ENCODE measurements at regions not wholly inside any gene's neighbourhood (a gene's known extent, or its start where the extent isn't known, plus 50 kb on each side); places are given as distances from the start of the nearest gene placed in this dataset.
"Not testable (repeated sequence)": the region's sequence is repeated elsewhere in the genome, so short reads cannot be mapped to it uniquely, and the experiment has no call there.

DNA sequence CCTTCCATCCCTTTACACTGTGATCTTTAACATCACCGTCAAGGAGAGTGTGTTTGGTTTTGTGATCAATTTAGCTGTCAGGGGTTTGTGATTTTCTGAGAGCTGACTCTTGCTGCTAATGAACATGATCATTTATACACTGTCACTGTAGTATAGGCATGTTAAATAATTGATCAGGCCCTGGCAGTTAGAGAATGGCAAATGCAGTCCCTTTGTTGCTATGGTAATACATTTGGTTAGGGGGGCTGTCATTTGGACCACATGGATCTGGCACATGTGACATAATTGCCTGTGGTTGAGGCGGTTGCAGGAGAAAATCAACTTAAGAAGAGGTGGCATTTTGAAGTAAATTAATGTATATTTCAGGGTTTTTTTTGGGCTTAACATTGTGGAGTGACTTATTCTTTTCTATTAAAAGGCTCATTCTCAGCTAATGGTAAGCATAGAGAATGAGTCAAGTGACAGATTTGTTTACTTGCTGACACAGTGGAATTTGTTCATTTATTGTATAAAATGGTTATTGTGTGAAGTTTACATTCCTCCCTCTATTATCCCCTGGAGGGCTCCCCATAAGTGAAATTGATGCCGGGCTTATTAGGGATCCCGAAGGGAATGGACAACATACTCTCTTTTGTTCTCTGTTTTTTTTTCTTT lies 114.0 kb downstream of the FHIP1A start:
- Mint-ChIP-seq H3K9me3 (ENCODE audit: low read depth) (no peaks in the 10 kb centered on the region), H3K4me1 (ENCODE audit: low read depth) (peaks cover 23% of the 10 kb centered on the region), H3K27ac (peak overlapping the region; percentile 73), H3K27me3 (no peaks in the 10 kb centered on the region), H3K4me3 (ENCODE audit: low read depth) (no peak overlapping the region), H3K36me3 (ENCODE audit: insufficient read depth) (peaks cover 7% of the 10 kb centered on the region)
- no peak for DNase-seq (ENCODE audit: low spot score, unreplicated experiment)
- TF ChIP-seq, protein P1, sequence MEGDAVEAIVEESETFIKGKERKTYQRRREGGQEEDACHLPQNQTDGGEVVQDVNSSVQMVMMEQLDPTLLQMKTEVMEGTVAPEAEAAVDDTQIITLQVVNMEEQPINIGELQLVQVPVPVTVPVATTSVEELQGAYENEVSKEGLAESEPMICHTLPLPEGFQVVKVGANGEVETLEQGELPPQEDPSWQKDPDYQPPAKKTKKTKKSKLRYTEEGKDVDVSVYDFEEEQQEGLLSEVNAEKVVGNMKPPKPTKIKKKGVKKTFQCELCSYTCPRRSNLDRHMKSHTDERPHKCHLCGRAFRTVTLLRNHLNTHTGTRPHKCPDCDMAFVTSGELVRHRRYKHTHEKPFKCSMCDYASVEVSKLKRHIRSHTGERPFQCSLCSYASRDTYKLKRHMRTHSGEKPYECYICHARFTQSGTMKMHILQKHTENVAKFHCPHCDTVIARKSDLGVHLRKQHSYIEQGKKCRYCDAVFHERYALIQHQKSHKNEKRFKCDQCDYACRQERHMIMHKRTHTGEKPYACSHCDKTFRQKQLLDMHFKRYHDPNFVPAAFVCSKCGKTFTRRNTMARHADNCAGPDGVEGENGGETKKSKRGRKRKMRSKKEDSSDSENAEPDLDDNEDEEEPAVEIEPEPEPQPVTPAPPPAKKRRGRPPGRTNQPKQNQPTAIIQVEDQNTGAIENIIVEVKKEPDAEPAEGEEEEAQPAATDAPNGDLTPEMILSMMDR (IDR thresholded peaks at IDR 0.05; ENCODE audit: unreplicated experiment) = no peak

DNA sequence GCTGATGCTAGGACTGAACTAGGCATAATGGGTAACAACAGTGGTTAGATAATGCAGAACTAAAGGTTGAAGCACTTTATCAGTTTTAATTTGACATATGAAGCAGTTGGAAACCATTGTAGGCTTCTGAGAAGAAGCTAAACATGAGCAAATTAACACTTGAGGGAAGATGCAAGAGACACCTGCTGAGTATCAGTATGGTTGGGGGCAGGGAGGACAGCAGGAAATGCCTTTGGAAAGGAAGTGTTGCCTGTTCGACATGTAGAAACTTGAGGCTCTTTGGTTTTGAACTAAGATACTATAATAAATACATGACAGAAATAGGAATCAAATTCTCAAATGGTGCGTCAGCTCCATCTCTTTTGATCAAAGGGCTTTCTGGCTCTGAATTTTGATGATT lies 115.6 kb downstream of the FHIP1A start:
- no peak for DNase-seq (ENCODE audit: low spot score, unreplicated experiment)
- no peak overlapping the region for H3K27ac Mint-ChIP-seq
- H3K4me1 Mint-ChIP-seq (ENCODE audit: low read depth) = peaks cover 37% of the 10 kb centered on the region
- H3K27me3 Mint-ChIP-seq = no peaks in the 10 kb centered on the region
- no peak overlapping the region for H3K4me3 Mint-ChIP-seq (ENCODE audit: low read depth)
- TF ChIP-seq, protein P1 (IDR thresholded peaks at IDR 0.05; ENCODE audit: unreplicated experiment) = no peak
- peaks cover 7% of the 10 kb centered on the region for H3K36me3 Mint-ChIP-seq (ENCODE audit: insufficient read depth)
- H3K9me3 Mint-ChIP-seq (ENCODE audit: low read depth) = no peaks in the 10 kb centered on the region

DNA sequence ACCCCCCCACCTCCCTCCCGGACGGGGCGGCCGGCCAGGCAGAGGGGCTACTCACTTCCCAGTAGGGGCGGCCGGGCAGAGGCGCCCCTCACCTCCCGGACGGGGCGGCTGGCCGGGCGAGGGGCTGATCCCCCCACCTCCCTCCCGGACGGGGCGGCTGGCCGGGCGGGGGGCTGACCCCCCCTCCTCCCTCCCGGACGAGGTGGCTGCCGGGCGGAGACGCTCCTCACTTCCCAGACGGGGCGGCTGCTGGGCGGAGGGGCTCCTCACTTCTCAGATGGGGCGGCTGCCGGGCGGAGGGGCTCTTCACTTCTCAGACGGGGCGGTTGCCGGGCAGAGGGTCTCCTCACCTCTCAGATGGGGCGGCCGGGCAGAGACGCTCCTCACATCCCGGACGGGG lies 117.5 kb downstream of the FHIP1A start:
- peaks cover 38% of the 10 kb centered on the region for H3K4me1 Mint-ChIP-seq (ENCODE audit: low read depth)

DNA sequence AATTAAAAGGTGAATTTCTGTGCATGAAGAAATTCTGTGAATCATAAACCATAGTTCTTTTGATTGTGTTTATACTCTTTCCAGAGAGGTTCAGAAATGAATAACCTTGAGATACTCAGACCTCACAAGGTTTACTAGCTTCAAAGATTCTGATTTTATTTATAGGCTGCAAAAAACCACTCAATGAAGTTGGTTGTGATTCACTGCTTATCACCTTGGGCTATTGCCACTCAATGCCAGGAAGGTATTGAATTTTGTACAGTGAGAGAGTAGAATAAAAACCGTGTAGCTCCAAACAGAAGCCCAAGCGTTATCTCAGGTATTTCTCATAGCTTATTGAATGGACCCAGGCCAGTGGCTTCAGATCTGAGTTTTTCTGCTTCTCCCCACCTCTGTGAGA lies 118.7 kb downstream of the FHIP1A start:
- Mint-ChIP-seq H3K9me3 (ENCODE audit: low read depth) (no peaks in the 10 kb centered on the region), H3K36me3 (ENCODE audit: insufficient read depth) (peaks cover 7% of the 10 kb centered on the region), H3K4me3 (ENCODE audit: low read depth) (no peak overlapping the region), H3K27ac (no peak overlapping the region), H3K4me1 (ENCODE audit: low read depth) (peaks cover 29% of the 10 kb centered on the region), H3K27me3 (no peaks in the 10 kb centered on the region)
- TF ChIP-seq, protein P1 (IDR thresholded peaks at IDR 0.05; ENCODE audit: unreplicated experiment) = no peak
- DNase-seq (ENCODE audit: low spot score, unreplicated experiment) = no peak

More for the DNA sequence above, 117.5 kb downstream of the FHIP1A start:
- not testable (repeated sequence) for H3K9me3 Mint-ChIP-seq (ENCODE audit: low read depth); H3K36me3 Mint-ChIP-seq (ENCODE audit: insufficient read depth); DNase-seq (ENCODE audit: low spot score, unreplicated experiment); H3K27me3 Mint-ChIP-seq; H3K27ac Mint-ChIP-seq; H3K4me3 Mint-ChIP-seq (ENCODE audit: low read depth)

DNA sequence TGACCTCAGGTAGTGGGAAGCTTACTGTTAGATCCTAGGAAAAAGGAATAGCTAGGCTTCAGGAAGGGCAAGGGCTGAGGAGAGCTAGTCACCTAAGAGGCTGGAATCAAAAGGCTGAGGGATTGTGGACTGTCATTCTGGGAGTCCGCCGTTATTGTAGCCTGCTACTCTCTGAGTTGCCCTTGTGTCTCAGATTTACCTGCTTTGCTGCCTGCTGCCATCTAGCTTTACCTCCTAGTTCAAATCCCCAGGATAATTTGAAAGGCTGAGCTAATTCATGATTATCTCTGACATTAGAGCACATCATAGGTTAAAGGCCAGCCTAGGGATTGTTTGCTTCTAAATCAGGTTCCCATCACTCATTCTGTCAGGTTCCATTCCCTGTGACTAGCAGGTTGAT lies 120.2 kb downstream of the FHIP1A start:
- H3K4me3 Mint-ChIP-seq (ENCODE audit: low read depth) = no peak overlapping the region

More for the DNA sequence above, 120.2 kb downstream of the FHIP1A start:
- Mint-ChIP-seq H3K36me3 (ENCODE audit: insufficient read depth) (peaks cover 7% of the 10 kb centered on the region), H3K27me3 (no peaks in the 10 kb centered on the region), H3K9me3 (ENCODE audit: low read depth) (no peaks in the 10 kb centered on the region), H3K4me1 (ENCODE audit: low read depth) (peaks cover 17% of the 10 kb centered on the region), H3K27ac (peak overlapping the region; percentile 13)
- DNase-seq (ENCODE audit: low spot score, unreplicated experiment) = no peak
- TF ChIP-seq, protein P1 (IDR thresholded peaks at IDR 0.05; ENCODE audit: unreplicated experiment) = no peak

Measured in progenitor cell of endocrine pancreas (in vitro differentiated cells).